NCI-H1092 treated with DMSO at 0.1 percent for 48 hours (cell line): ENCODE measurements at regions not wholly inside any gene's neighbourhood (a gene's known extent, or its start where the extent isn't known, plus 50 kb on each side); places are given as distances from the start of the nearest gene placed in this dataset.

Experiments used
- DNase-seq: peaks from one replicate; lab custom pipeline; 2025; lab: John Stamatoyannopoulos, UW

DNA sequence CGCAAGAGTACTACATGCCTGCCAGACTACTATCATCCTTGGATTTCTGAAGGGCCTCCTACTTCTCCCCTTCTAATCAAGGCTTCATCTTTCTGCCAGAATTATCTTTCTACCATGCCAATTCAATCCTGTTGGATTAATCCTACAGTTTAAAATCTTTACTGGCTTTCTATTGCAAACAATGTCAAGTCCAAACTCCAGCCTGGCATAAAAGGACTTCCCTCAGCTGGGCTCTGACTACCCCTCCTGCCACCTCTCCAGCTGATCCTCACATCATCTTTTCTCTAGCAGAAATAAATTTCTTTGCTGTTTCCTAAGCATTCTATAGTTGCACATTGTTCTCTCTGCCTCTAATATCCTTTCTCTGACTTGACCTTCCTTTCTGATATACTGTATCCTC lies 119.7 kb upstream of the RAD23B start:
- no peak for DNase-seq

DNA sequence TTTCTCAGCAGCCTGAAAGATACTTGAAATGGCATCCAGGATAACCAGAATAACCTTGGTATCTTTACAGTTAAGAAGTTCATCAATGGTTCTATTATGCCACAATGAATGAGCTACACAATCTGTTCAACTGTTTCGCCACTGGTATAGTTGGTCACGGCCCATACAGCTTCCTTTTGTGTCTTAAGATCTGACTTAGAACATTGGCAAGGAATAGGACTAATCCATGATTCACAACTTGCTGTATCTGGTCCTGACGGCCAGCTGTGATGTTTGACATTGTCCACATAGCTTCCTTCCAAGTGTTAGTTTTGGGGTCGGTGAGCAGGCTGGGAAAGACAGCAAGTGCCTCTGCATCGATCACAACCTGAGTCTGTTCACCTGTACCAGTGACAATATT lies 113.3 kb upstream of the RAD23B start:
- DNase-seq: no peak

DNA sequence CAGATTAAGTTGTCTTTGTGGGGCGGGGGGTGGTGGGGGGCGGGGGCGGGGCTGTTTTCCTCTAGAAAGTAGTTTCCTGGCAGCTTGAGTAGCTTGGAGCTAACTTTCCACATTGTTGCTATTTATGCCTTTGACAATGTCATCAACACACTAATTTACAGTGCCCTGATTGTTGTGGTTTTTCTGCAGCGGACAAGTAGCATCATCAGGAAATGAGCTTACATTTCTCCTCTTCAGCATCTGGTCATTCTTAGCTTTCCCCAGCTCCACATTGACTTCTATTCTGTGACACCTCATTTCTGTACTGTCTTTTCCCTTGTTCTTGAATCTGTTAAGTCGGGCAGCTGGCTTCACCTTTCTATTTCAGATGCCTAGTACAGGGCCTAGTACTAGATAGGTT lies 112.3 kb upstream of the RAD23B start:
- DNase-seq: no peak

DNA sequence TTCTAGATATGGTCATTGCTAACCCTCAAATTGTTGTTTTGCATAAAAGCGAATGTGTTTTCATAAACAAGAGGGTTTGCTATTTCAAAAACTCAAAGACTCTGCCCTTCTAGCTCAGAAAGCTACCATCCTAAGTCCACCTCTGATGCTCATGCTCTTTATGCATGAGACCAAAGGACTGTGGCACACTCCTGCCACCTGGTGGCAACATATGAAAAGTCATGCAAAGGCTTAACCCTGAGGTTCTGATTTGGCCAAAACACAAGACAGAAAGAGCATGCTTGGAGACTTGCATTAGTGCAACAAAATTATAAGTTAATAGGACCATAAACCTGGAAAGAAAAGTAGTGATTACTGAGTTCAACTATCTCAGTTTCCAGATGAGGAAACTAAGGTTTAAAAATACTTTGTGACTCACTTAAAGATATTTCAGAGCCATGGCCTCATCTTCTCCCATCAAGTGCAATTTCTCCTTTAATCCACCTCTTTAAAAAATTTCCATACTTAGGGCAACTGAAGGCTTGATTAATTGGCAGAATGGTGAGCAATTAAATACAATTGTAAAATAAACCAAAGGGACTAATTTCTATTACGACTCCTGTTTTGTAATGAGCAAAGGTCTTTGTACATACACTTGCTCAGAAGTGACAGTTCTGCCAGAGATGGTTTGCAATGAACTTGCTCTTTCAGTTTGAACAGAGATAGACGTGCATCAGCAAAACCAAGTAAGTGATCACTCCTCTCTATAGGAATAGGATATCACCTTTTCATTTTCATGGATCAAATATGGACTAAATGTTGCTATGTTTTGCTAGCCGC lies 110.7 kb upstream of the RAD23B start:
- peak; percentile 75 for DNase-seq

DNA sequence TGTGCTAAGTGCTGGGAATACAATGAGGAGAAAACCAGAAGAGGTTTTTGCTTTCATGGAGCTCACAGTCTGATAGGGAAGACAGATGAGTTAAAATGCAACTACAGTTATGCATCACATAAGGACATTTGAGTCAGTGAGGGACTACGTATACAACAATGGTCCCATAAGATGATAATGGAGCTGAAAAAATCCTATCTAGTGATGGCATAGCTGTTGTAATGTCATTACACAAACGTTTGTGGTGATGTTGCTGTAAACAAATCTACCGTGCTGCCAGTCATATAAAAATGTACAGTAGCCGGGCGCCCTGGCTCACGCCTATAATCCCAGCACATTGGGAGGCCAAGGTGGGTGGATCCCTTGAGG lies 110.1 kb upstream of the RAD23B start:
- no peak for DNase-seq

DNA sequence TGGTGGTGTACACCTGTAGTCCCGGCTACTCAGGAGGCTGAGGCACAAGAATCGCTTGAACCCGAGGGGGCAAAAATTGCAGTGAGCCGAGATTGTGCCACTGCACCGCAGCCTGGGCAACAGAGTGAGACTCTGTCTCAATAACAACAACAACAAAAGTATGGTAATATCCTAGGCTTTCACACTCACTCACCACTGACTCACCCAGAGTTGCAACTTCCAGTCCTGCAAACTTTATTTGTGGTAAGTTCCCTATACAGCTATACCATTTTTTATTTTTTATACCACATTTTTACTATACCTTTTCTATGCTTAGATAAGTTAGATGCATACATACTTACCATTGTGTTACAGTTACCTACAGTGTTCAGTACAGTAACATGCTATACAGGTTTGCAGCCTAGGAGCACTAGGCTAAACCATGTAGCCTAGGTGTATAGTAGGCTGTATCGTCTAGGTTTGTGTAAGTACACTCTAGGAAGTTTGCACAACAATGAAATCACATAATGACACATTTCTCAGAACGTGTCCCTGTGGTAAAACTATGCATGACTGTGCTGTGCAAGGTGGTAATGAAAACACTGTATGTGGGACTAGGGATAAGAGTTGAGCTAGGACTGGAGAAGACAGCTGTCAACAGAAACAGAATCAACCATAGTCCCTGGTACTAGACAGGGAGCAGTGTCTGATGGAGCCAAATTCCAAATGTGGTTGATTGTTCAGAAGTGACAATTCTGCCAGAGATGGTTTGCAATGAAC lies 109.5 kb upstream of the RAD23B start:
- DNase-seq: no peak

DNA sequence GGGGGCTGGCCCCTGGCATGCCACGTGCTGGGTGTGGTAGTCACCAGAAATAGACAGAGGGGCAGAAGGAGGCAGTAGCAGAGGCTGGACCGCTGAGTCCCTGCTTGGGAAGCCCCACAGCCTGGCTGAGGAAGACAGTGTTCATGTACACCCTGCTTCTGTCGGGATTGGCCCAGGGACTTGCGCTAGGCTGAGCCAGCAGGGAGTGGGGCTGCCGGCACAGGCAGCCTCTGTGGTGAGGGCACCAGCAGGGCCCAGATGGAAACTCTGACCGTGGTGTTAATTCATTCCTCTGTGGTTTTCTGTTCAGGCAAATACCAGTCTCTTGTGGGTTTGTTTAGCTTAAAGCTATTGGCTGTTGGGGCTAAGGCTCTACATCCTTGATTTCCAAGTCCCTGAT lies 108.6 kb upstream of the RAD23B start:
- DNase-seq: no peak

DNA sequence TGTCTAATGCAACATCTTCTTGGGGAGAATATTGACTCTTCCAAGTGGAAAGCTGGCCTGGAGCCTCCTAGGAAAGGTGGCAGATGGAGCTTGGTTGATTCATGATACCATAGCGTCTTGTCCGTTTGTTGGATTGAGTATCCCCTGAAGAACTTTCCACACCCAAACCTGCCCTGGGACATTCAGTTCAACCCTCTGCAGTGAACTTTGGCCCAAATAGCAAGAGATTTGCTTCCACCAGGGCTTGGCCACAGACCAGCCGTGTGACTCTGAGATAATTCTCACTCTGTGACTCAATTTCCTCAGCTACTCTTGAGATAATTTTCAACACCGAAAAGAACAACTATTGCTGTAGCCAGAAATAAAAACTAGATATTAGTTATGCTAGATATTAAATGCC lies 108.0 kb upstream of the RAD23B start:
- no peak for DNase-seq

DNA sequence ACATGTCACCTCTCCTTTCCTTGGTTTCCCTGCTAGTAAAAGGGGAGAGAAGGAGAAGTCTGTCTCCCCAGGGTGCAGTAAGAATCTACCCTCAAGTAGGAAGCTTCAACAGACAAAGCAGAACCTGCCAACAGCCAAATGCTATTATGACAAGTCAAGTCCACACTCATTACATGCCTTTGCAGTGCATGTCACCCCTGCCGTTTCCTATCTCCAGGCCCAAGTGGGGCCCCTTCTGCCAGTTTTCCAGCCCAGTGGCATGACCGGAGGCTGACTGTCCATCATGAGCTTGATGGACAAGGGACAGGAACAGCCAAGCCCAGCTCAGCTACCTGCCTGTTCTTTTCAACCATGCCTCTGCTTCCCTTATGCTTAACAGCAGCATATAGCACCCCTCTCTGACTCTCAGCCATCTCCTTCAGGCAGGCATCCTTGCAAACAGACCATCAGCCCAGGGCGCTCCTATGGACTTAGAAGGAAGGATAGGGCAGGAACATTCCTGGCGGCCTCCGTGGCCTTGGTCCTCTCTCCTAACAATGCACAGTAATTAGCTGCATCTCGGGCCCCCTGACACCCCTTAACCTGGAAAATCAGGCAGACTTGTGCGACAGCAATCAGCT lies 107.2 kb upstream of the RAD23B start:
- no peak for DNase-seq

DNA sequence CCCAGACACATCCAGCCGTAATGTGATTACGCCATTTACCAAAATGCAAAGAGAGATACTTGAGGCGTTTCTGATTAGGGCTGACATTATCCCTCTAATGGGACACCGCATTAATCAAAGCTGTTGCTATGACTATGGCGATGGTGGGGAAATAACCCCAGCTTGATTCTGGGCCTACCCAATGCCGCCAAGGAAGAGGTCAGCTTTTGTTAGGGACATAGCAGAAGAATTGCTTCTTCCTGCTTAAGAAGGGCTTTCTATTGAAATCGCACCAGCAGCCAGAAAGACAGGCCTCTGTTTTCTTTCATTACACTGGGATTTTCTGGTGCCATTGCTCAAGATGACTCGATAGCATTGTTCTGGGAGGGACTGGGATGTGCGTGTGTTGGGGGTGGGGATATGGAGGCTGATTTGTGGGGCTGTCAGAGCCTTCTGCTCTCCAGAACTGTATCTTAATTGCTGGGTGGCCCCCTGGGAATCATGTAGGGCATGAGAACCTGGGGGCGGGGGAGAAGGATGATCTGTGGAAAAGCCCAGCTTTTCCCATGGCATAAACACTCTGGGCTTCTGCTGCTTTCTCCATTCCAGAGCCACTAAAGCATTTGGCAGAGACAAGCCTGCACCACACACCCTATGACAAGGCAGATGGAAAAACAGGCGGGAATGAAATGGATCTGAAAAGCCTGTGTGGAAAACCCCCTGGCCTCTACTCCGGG lies 106.5 kb upstream of the RAD23B start:
- no peak for DNase-seq

DNA sequence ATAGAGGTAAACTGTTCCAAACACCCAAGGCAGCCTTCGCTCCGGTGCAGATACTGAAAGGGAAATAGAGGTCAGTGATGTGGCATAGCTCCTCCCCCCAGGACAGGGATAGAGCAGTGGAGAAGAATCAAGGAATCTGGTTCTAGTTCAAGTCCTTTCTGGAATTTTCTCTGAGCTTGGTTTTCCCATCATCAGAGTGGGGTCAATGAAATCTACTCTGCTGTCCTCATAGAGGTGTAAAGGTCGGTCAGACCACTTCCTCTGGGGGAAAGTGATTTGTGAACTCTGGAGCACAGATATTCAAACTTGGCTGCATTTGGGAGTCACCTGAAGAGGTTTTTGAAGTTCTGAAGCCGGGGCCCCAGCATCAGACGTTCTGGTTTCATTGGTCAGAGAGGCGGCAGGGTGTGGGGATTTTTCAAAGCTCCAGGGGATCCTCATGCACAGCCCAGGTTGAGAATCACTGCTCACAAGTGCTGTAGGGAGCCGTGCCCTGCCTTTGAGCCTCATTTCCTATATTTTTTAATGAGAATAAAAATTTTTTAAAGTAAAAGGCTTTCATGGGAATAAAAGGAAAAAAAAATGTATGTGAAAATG lies 105.7 kb upstream of the RAD23B start:
- no peak for DNase-seq

DNA sequence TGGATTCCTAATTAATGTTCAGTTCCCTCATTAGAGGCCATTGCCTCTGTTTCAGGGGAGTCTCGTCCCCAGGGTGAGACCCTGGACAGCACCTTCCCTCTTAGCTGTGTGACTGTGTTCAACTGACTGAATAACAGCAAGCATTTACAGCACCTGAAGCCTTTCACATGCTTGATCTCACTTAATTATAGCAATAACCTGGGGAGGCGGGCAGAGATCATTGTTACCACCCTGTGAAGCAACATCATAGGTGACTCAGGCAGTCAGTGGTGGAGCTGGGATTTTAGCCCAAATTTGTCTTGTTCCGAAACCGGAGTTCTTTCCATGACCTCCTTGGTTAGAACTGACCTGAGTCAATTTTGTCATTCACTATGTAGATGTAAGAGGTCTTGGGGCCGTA lies 105.2 kb upstream of the RAD23B start:
- DNase-seq: no peak

DNA sequence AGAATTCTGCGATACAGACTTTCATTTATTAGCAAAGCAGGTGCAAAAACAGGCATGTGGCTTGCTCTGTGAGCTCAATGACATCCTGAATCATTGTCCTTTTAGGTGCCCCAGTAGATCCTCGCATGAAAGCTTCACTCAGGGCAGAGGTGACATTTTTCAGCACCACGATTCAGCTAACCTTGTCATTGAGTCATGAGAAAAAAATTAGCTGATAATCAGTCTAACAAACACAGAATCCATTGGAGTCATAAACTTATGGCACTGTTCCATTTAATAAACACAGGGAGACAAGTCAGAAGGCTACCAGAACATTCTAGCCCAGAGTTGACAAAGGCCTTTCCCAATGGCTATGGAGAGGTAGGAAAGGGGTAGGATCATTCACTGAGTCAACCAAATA lies 104.8 kb upstream of the RAD23B start:
- DNase-seq: no peak

DNA sequence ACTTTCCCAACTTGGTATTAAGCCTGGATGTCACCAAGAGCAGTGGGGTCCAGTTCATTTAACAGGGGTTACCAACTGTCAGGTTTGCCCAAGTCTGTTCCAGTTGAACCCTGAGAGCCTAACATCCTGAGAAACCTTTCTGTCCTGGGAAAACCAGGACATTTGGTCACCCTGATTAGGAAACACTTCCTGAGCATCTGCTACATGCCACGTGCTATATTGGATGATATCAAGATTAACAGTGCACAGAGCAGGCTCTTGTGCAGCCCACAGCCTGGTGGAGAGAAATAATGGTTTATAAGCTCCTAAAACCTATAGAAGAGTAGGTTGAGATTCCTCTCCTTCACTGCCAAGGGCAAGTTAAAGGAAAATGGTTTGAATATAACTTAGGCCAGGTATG lies 102.9 kb upstream of the RAD23B start:
- DNase-seq: no peak

DNA sequence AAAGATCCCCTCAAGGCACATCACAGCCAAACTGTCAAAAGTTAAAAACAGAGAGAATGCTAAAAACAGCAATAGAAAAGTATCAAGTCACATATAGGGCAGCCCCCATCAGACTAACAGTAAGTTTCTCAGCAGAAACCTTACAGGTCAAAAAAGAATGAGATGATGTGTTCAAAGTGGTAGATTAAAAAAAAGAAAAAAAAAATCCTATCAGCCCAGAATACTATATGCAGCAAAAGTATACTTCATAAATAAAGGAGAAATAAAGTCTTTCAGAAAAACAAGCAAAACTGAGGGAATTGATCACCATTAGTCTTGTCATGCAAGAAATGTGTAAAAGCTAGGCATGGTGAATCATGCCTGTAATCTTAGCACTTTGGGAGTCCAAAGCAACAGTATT lies 99.9 kb upstream of the RAD23B start:
- DNase-seq: no peak

DNA sequence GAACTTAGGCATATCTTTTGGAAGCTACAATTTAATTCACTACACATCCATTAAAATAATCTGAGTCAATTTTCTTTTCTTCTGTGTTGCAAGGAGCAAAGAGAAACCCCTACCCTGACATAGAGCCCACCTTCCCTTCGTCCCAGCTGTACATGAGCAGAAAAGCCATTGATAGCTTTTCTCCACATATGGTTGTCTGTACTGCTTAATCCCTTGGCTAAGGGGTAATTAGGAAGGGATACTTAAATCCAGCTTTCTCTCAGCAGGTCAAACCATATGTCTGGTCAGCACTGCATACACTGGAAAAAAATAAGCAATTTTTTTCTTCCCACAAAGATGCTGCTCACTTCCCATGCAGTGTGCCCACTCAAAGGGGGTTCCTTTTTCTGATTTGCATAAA lies 94.7 kb upstream of the RAD23B start:
- DNase-seq: no peak

DNA sequence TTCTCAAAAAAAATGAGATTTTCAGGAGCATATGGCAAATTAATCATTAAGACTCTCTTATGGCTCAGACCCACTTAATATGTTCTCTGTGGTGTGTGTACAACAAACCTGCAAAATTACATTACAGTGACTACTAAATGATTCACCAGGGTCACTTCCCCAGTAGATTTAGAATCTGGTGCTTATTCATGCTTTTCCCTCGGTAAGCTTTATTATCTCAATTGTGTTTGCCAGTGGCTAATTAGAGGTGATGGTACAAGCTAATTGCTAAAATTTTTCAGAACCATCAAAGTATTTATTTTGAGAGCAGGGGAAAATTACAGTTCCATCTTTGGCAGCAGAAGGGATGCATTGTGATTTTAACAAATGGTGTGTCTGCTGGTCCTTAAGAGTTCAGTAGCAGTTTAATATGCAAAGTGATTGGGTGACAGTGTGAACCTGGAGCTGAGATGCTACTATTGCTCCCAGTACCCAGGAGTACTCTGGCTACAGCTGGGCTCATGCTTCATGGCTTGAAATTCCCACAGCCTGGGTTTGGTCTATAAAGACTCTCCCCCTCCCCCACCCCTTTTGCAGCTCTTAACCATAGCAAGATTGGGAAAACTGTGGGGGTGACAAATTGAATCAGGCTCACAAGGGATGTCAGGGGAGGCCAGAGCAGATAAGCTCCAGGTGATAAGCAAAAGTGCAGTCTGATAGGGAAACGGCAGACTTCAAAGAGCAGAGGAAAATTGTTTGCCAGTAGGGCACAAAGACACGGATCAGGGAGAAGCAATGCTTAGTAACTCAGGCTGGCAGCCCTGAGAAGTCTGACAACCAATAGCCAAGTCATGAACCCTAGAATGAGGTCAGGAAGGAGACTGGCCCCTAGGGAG lies 92.8 kb upstream of the RAD23B start:
- peak; percentile 2 for DNase-seq

DNA sequence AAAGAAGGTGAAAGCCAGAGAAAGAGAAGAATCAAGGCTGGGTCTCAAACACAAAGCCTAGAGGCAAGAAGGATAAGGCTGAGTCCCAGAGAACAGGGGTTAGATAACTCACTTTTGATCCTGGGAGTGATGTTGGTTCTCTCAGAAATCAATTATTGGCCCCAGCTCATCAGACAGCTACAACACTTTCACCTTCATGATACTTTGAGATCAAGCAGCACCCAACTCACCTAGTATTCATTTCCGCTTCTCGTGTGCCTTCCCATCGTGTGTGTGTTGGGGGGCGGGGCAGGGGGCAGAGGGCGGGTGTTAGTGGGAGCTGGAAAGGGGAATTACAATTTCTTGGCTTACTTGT lies 92.2 kb upstream of the RAD23B start:
- DNase-seq: no peak

DNA sequence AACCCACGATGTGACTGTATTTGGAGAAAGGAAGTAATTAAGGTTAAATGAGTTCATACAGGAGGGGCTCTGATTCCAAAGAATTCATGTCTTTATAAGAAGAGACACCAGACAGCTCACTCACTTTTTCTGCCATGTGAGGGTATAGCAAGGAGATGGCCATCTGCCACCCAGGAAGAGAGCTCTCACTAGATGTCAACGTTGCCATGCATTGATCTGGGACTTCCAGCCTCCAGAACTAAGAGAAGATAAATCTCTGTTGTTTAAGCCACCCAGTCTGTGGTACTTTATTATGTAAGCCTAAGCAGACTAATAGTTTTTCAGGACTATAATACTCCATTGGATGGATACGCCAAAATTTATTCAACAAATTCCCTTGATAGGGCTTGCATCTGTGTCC lies 89.8 kb upstream of the RAD23B start:
- DNase-seq: no peak

DNA sequence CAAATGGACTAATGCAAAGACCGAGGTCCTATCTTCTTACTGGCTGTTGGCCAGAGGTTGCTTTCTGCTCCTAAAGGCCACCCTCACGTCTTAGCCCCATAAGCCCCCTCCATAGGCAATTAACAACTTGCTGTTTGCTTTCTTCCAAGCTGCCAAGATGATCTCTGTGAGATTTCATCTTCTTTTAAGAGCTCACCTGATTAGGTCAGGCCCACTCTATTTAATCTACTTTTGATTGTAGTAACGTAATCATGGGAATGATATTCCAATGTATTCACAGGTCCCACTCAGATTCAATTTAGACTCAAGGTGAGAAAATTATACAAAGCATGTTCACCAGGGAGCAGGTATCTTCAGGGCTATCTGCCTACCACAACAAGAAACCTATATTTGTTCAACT lies 84.4 kb upstream of the RAD23B start:
- DNase-seq: no peak

DNA sequence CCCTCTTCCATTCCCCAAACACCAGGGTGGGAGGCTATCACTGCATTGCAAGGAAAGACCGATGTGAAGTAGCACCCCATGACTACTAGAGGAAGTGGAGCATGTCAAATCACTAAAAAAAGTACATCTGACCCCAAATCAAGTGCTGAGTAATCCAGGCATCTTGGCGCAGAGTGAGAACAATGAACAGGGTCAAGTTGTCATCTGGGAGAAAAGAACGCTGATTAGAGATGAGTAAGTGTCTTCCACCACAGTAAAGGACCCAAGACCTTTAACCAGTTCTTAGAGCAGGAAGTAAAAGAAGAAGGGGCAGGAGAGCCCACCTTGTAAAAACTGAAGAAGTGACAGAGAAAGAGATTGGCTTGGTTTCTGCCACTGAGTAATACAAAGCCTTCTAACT lies 75.0 kb upstream of the RAD23B start:
- no peak for DNase-seq
